HG03457 (cell line): ENCODE measurements at regions not wholly inside any gene's neighbourhood (a gene's known extent, or its start where the extent isn't known, plus 50 kb on each side); places are given as distances from the start of the nearest gene placed in this dataset.
"Not testable (repeated sequence)": the region's sequence is repeated elsewhere in the genome, so short reads cannot be mapped to it uniquely, and the experiment has no call there.

ENCODE experiments used
- ATAC-seq: cut with Tn5 transposase; IDR thresholded peaks from one replicate; pipeline ENCODE4 v1.9.1; 2021; ENCODE audit warnings: moderate number of reproducible peaks; ENCODE audit not compliant: unreplicated experiment

DNA sequence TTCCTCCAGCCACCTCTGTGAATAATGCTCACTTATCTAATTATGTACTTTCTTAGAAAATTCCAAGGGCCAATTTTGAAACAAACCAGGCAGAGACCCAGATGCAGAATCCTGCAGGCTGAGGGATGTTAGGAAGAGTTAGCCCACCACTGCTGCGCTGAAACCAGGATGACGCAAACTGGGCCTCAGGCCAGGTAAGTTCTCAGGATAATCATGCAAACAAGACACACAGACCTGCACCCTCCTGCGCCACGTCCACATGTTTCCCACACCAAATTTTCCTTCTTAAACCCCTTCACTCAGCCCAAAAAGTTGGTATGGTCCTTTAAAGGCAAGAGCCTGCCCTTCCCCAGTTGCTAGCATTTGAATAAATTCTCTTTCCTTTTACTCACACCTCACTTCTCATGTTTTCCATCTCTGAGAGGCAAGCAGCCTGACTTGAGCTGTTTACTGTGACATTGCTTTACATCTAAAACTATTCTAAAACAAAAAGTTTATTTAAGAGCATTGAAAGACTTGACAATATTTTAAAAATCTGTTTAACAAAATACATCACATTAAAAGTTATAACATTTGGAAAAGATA, 887.1 kb downstream of the LRRIQ3 start:
- no peak for ATAC-seq

DNA sequence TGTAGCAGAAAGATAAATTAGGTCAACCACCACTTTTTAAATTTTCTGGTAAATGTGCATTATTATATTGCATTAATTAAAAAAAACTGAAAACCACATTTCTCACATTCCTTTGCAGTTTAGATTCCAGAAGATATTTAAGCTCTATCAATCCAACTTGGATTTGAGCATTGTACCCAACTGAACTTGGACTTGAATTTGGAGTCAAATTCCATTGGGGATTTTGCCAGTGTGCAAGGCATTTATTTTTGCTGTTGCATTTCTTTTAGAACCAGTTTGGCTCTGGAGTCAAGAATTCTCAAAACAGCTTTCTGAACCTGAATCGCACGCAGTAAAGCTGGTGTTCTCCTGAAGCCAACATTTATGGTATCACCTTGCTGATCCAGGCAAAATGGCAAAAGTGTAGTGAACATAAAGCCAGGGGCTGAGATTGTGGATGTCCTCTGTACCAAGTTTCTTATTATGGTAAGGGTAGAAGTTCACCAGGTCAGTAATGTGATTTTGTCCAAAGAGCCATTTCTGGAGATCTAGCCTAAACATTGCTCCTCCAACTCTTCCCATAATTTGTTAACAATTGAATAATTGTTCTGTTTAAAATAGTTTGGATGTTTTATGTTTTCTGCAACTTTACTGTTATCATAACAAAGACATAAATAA, 890.9 kb downstream of the LRRIQ3 start:
- ATAC-seq = no peak

DNA sequence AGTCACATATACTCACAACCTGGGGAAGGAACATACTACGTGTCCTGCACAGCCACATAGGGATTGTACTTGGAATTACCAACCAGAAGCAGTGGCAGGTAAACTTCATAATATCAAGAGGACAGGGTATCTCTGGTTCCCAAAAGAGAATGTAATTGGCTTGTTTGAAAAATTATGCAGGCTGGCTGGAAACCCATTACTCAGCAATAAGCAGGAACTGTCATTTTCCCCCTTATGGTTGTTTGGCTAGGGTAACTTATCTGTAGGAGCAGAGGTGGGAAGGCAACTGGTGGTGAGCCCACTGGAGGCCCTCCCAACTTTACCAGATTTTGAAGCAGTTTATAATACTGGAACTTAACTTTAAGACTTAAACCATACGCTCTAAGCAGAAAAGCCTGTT, 924.1 kb downstream of the LRRIQ3 start:
- ATAC-seq = no peak

DNA sequence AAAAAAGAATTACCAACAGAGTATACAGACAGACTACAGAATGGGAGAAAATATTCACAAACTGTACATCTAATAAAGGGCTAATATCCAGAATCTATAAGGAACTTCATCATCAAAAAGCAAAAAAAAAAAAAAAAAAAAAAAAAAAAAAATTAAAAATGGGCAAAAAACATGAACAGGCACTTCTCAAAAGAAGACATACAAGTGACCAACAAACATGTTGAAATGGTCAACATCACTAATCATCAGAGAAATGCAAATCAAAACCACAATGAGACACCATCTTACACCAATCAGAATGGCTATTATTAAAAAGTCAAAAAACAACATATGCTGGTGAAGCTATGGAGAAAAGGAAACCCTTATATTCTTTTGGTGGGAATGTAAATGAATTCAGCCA, 952.8 kb downstream of the LRRIQ3 start:
- ATAC-seq = not testable (repeated sequence)

DNA sequence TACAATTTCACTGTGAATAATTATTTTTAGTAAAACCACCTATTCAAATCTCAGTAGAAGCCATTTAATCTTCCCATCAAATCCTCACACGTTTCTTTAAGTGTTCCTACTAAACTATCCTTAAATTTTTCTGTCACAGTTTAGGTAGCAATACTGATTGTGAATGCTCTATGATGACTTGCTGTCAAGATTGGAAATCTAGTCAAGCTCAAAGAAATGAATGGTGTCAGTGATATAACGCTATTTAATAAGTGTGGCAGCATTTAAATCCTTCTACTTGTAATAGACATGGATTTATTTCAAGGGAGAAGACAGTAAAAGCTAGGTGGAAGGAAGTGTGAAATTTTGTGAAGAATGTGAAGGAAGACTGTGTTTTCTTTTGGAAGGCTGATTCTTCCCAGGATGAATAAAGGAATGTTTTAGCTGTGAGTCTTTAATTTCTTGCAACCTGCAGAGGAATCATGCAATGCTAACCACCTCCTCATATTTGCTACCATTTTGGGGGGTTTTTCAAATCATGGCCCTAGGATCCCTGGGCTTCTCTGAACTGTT, 936.7 kb upstream of the NEGR1 start:
- no peak for ATAC-seq

DNA sequence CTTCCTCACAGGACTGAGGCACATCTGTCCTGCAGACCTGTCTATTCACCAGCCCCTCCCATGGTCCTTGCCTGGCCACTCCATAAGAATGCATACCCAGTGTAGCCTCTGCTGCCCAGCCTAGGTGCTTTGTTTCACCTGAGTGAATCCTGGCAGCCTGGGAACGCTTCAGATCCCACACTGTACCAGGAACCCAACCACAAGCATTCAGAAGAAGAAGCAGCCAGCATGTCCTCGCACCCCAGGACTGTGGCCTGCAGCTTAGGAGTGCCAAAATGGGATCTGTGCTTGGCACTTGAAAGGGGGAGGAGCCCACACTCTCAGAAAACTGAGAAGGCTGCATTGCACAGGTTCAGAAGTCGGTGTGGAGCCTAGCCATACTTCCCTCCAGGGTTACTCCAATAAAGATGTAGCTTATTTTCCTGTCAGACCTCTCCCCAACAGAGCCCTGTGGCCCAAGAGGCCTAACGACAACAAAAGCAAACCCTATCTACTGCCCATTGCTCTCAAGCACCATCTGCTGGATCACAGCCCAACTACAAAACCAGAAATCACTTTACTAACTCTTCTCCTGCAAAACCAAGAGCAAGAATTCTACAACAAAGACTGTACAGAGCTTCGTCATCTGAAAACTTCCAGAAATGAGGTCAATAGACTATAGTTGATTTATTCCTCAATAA, 923.1 kb upstream of the NEGR1 start:
- no peak for ATAC-seq

DNA sequence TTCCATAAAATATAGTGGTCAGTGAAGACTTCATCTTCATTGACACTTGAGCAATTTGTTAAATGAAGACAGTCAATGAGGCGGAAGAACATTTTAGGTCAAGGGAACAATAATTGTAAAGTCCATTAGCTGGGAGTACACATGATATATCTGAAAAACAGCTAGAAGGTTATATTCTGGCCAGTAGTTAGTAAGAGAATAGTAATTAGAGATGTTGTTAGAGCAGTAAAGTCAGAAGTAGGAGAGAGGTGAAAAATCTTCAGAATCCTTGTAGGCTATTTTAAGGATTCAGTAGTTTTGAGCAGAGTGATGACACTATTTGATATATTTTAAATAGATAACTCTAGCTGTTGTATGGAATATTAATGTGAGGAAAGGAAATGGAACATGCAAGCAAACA, 915.6 kb upstream of the NEGR1 start:
- ATAC-seq = no peak

DNA sequence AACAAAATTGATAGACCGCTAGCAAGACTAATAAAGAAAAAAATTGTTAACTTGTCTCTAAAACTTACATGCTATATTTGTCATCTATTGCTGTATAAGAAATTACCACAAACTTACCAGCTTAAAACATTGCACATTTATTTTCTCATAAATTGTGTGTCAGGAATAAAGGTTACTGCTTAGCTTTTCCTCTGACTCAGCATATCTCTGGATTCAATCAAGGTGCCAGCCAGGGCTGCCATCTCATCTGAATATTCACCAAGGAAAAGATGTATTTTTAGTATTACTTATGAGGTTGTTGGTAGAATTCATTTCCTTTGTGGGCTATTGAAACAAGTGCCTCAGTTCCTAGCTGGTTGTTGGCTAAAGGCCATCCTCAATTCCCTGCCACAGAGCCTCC, 912.6 kb upstream of the NEGR1 start:
- no peak for ATAC-seq

DNA sequence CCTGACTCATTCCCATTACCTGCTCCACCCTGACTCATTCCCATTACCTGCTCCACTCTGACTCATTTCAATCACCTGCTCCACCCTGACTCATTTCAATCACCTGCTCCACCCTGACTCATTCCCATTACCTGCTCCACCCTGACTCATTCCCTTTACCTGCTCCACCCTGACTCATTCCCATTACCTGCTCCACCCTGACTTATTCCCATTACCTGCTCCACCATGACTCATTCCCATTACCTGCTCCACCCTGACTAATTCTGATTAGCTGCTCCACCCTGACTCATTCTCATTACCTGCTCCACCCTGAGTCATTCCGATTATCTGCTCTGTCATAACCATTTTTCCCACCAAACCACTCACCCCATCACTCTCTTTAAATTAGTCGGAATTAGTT, 901.2 kb upstream of the NEGR1 start:
- not testable (repeated sequence) for ATAC-seq

DNA sequence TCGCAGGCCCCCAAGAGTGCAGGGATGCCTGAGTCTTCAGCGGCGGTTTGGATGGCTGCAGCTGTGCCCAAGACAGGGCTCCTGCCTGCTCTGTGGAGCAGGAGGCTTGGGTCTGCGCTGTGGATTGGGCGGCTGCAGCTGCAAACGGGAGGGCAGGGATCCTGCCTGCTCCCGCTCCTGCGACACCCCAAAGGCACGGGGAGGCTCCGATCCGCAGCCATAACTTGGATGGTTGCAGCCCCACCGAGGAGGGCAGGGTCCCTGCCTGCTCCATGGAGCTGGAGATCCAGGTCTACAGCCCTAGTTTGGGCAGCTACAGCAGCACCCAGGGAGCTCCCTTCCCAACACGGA, 898.8 kb upstream of the NEGR1 start:
- ATAC-seq = no peak

DNA sequence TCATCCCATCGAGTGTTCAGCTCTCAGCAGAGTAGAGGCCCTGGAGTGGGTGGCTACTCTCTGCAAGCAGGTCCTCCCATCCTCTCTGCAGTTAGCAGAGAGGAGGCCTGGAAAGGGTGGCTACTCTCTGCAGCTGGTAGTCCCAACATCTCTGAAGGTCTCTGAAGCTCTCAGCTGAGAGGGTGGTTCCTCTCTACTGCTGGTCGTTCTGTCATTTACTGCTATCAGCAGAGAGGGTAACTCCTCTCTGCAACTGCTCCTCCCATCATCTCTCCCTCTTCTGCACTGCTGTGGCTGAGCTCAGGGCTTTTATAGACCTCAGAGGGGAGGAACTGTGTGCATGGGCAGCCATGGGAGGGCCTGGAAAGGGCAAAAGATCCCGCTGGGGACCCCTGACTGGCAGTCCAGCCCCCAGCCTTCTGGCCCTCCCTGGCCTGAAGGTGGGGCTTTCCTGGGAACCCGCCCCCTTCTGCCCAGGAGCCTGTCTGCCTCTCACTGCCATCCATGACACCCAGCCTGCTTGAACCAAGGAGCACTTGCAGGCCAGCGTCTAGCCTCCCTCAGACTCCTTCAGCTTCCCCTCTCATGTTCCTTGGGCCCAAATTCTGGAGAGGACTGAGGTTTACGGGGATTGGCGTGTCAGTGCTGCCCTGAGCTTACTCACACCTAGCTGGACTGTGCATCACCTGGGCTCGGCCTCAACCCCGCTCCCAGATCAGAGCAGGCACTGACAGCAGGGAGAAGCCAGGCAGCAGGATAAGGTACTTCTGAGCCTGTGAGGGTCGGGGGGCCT, 898.3 kb upstream of the NEGR1 start:
- ATAC-seq = no peak

DNA sequence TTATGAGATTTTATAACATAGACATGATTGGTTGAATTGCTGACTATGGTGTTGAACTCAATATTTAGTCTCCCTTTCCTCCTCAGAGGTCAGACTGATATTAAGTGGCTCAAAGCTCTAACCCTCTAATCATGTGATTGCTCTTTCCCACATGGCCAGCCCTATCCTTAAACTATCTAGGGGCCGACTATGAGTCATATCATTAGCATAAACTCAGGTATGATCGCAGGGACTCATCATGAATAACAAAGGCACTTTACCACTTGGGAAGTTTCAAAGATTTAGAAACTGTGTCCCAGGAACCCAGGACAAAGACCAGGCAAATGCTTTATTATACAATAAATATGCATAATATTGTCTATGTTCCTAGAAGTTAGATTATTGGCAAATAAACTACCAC, 894.6 kb upstream of the NEGR1 start:
- ATAC-seq = no peak

DNA sequence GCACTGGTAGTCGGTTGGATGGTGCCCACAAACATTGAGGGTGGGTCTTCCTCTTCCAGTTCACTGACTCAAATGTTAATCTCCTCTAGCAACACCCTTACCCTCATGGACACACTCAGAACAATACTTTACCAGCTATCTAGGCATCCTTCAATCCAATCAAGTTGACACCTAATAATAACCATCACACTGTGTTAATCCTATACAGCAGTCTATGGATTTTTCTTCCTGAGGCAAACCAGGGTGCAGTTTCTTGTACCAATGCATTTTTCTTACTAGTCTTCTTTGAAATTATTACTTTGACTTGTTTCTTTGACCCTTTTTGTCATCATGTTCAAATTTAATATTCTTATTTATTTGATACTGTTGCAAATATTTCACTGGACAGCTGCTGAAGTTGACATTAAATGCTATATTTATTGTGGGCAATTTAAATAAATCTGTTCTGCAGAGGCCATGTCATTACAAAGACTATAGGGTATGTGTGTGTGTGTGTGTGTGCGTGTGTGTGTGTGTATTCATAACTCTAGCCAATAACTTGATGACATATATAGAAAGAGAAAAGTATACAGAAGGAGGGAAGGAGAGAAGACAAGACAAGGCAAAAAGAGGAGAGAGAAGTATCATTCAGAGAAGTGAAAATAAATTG, 884.8 kb upstream of the NEGR1 start:
- ATAC-seq = no peak

DNA sequence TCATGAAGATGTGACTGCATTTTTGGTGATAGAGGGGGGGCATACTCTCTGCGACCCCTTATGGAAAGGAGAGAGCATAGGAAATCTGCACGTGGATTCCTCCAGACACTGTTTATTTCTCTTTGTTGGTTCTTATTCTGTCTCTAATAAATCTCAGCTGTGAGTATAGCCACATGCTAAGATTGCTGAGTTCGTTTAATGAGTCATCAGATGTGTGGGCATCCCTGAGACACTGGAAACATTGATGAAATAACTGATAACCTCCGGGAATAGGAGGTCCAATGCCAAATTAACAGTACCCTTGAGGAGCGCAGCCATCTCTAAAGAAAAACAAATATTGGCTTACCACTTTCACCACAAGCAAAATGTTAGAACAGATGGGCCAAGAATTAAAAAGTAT, 880.2 kb upstream of the NEGR1 start:
- no peak for ATAC-seq

DNA sequence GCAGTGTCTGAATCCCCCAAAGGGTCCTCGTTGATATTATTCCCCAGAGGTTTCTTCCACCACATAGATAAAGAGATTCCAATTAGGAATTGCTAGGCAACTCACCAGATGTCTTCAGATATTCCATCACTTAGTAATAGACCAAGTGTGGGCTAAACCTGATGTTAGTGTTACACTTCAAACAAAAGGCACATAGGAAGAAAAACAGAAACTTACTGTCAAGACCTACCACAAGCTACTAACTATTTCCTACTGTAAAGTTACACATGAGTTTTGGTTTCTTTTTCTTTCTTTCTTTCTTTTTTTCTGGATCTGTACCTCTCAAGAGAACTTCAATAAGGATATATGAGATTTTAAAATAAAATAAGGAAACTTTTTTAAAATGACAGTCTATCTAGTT, 879.1 kb upstream of the NEGR1 start:
- ATAC-seq = no peak

DNA sequence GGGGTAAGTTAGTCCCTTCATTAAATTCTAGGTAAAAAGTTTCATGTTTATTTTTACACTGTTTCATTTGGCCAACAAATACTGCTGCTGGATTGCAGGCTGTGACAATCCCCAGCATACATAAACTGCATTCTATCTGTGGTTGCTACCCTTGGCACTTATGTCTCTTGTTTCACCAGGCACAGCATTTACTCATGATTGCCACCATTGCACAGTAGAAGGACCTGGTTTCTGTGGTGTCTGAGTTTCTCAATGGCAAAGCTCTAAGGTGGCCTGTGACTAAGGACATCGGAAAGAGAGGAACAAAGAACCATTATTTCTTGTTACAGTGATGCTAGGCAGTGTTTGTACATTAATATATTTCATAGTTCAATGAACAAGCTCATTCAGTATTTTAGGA, 878.4 kb upstream of the NEGR1 start:
- ATAC-seq = no peak

DNA sequence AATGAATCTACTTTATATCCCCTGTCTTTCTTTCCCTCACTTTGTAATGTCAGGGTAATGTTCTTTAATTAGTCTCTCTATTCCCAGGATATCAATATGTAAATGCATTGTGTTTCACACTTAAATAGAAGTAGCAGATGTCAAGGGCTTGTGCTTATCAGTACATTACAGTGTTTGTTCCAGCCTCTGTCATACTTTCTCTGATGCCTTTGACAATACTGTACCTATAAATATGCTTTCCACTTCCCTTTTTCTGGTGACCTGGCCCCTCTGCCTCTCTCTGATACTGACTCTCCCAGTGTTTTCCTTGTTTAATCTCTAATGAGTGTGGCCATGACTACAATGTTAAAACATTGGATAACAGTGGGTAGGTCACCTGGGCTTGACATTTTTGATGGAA, 862.0 kb upstream of the NEGR1 start:
- no peak for ATAC-seq

DNA sequence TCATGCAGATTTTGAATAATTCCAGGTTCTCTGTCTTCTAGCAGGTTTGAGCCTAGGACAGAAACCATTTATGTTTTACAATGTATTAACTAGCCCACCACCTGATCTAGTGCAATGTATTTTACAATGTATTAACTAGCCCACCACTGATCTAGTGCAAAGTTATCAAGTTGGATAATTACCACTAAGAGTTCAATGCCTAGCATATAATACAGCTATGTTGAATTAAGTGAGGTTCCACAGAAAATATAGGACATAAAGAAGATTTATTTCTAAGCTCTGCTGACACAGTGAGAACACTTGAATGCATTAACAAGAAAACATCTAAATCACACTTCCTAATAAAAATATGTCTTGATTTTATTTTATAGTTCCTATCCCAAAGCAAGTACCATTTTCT, 854.6 kb upstream of the NEGR1 start:
- no peak for ATAC-seq

DNA sequence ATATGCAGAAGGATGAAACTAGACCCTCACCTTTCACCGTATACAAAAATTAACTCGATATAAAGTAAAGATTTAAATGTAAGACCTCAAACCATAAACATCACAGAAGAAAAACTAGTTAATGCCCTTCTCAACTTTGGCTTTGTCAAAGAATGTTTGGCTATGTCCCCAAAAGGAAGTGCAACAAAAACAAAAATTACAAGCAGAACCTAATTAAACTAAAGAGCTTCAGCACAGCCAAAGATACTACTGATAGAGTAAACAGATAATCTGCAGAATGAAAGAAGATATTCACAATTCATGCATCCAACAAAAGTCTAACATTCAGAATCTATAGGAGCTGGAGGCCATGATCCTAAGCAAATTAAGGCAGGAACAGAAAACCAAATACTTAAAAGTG, 824.6 kb upstream of the NEGR1 start:
- no peak for ATAC-seq

DNA sequence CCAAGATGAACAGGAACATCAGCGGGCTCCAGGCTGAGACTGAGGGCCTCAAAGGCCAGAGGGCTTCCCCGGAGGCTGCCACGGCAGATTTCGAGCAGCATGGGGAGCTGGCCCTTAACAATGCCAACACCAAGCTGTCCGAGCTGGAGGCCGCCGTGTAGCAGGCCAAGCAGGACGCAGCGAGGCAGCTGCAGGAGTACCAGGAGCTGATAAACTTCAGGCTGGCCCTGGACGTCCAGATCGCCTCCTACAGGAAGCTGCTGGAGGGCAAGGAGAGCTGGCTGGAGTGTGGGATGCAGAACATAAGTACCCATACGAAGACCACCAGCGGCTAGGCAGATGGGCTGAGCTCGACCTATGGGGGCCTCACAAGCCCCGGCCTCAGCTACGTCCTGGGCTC, 823.4 kb upstream of the NEGR1 start:
- no peak for ATAC-seq

DNA sequence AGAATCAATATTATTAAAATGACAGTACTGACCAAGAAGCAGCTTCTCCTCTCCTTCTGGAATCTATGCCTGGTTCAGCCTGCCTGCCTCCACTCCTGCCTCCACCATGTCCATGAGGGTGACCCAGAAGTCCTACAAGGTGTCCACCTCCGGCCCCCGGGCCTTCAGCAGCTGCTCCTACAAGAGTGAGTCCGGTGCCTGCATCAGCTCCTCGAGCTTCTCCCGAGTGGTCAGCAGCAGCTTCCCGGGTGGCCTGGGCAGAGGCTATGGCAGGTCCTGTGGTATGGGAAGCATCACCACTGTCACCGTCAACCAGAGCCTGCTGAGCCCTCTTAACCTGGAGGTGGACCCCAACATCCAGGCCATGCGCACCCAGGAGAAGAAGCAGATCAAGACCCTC, 822.4 kb upstream of the NEGR1 start:
- no peak for ATAC-seq
